DMS153 treated with DMSO at 0.1 percent for 48 hours (cell line): ENCODE measurements at regions not wholly inside any gene's neighbourhood (a gene's known extent, or its start where the extent isn't known, plus 50 kb on each side); places are given as distances from the start of the nearest gene placed in this dataset.
"Not testable (repeated sequence)": the region's sequence is repeated elsewhere in the genome, so short reads cannot be mapped to it uniquely, and the experiment has no call there.

Experiments
- DNase-seq: peaks from one replicate; lab custom pipeline; 2025; ENCODE audit not compliant: unreplicated experiment; lab: John Stamatoyannopoulos, UW

- no peak for DNase-seq
Observed at GRCh38 chr9:96133321-96134021, 168.5 kb downstream of the HSD17B3 start.

GRCh38 chr9:96131825-96132224 is 170.2 kb downstream of the HSD17B3 start:
- no peak for DNase-seq

GRCh38 chr9:96130970-96131369 is 171.0 kb downstream of the HSD17B3 start:
- no peak for DNase-seq

DNA sequence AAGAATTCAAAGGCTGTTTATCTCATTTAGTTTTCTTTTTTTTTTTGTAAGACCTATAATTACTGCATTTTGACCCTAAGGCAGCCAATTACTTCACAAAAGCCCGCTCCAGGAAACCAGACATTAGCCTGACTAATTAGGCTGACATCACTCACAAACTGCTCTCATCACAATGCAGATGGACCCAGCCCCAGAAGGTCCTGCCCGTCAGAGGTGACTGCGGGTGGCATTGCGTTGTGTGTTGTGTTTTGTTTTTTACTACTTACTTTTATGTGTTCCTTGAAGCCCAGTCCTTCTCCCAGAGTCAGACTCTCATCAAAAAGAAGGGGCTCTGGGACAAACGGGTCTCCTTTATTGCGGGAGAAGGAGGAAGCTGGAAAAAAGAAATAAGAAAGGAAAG is 172.2 kb downstream of the HSD17B3 start:
- DNase-seq: no peak

- no peak for DNase-seq
Observed at GRCh38 chr9:96128880-96129279, 173.1 kb downstream of the HSD17B3 start.

DNA sequence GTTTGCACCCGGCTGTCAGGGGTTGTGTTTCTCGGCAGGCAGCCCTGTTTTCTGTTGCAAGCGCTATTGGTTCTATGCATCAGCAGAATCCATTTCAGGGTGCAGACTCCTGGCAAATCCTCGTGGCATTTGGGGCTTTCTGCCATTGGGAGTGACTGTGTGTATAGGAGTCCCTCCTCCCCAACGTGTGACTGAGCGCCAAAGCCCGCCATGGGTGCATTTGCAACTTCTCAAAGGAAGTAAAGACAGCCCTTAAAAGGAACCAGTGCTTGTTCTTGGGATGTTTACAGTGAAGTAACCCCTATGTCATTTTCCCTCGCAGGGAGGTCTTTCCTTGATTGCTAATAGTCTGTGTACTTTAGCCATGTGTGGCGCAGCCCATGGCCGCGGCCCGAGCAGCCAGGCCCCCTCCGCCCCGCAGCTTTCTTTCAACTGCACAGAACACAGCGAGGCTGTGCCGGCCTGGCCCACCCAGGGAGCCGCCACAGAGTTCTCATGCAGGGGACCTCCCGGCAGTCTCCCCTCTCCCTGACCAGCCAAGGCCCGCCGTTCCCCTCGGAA is 175.6 kb downstream of the HSD17B3 start:
- DNase-seq: no peak

- DNase-seq: no peak
Observed at GRCh38 chr9:96125624-96126023, 176.4 kb downstream of the HSD17B3 start.

DNA sequence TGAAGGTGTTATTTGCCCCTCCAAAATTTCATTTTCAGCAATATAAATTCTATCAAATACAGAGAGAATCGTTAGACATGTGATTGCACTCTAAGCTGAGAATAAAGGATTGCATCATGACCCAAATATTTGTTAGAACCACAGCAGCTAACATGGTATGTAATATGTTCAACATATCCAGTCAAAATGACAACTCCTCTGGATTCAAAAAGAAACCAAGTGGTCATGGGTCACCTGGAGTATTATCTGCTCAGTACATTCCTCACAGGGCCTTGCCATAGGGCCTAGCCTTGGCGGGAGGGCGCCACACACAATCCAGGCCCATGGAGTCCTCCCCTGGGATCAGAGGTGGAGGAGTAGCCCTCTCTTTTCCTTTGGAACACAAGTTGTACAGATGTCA is 179.2 kb downstream of the HSD17B3 start:
- DNase-seq: no peak

GRCh38 chr9:96122282-96122681 is 179.7 kb downstream of the HSD17B3 start:
- no peak for DNase-seq

- no peak for DNase-seq
Observed at GRCh38 chr9:96121136-96121535, 180.8 kb downstream of the HSD17B3 start.

DNA sequence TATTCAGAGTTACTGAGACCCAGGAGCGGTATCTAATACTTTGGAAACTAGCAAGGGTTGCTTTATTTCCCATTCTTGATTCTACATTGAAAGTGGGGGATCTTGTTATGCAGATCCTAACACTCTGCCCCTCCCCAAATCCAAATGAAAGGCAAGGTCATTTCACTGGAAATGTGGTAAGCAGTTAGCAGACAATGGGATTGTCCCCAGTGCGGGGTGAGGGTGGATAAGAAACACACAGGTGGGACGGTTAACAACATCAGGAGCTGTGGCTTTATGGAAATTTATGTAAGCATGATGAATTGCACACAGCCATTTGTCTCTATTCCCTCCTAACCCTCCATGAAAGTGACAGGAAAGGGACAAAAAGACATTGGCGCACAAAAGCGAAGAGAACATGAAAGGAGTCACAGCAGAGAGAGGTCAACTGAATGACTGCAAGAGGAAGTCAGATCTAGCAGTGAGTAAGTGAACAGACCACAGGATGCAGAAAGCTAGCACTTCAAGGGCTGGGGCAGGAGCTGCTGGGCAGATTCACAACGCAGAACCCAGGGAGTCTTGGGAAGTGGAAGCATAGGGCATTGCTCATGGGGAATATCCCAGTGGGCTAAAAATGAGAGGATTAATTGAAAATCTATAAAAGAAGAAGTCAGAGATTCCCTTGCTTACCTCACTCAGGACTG is 184.4 kb downstream of the HSD17B3 start:
- DNase-seq: no peak

DNA sequence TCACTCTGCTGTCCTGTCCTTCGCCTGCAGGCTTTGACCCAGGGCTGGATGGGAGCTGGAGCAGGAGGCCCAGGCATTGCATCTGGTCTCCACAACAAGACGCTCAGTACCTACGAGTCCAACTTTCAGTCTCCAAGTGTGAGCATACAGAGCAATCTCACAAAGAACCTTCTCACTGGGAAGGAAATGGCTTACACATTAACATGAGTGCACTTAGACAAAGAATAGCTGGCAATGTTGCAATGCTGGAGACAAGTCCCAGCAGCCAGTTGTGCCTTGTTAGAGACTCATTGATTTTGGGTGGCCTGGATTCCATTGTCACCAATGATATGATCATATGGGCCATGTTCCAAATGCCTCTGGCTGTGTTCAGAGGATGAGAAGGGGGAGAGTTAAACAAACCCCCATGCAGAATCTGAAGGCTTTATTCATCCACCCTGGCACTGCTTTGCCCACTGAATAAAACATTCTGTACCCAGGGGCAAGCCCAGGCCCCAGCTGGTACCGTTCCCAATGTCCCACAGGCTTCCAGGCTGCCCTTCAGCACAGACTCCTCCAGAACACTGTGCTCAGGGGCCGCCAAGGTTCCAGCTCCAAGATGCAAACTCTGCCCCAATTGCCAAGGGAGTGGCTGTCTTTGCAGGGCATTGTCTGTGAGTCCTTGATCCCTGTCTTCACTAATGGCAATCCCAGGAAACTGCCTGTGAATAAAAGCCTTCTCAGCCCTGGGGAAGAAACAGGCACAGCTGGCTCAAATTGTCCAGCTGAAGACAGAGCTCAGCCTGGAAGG is 185.5 kb downstream of the HSD17B3 start:
- DNase-seq: no peak

DNA sequence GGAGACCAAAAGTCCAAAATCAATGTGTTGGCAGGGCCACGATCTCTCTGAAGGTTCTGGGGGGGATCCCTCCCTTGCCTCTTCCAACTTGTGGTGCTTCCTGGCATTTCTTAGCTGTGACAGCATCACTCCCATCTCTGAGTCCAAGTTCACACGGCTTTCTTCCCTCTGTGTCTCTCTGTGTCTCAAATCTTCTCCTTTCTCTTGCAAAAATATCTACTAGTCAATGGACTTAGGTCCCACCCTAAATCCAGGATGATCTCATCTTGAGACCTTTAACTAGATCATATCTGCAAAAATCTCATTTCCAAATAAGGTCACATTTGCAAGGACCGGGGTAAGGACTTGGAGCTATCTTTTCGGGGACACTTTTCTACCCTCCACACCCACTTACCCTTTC is 186.1 kb downstream of the HSD17B3 start:
- no peak for DNase-seq

DNA sequence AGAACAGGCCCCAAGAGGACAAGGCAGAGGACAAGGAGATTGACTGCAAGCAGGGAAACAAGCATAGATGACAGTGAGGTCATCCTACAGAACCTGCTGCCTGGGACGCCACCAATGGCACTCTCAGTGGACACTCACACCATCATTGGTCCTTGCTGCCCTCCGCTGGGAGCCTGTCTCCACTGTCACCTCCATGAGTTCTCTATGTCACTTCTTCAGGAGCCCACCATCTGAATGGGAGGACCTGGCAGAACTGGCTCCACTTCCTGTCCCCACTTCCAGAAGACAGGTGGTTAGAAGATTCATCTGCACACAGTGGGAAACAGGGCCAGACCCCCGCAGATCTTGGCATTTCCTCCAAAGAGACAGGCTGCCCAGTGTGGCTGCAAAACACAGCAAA is 188.9 kb downstream of the HSD17B3 start:
- no peak for DNase-seq

DNA sequence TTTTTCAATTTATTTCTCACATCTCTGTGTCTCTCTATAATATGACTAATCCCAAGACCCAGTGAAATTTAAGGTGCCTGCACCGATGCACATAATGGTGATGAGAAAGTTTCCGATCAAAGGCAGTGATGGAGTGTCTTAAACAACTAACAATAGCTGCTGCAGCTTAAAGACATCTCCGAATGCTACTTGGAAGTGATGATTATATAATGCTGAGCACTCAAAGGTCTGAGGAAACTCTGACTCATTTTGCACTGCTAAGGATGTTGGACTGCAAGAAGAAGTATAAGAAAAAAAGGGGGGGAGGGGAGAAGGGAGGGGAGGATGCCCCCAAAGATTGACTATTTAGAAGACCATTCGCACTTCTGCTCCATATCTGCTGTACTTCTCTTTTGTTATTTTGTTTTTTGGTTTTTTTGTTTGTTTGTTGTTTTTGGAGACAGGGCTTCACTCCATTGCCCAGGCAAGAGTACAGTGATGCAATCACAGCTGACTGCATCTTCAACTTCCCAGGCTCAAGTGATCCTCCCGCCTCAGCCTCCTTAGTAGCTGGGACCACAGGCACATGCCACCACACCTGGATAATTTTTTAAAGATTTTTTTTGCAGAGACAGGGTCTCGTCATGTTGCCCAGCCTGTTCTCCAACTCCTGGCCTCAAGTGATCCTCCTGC is 192.2 kb downstream of the HSD17B3 start:
- no peak for DNase-seq

GRCh38 chr9:96108691-96109380 is 193.1 kb downstream of the HSD17B3 start:
- DNase-seq: no peak

- DNase-seq: no peak
Observed at GRCh38 chr9:96107436-96107835, 194.5 kb downstream of the HSD17B3 start.

- DNase-seq: no peak
Observed at GRCh38 chr9:96100385-96101300, 201.3 kb downstream of the HSD17B3 start.

GRCh38 chr9:96090630-96091029 is 211.3 kb downstream of the HSD17B3 start:
- not testable (repeated sequence) for DNase-seq
